ENCODE measurements at regions not wholly inside any gene's neighbourhood (a gene's known extent, or its start where the extent isn't known, plus 50 kb on each side); places are given as distances from the start of the nearest gene placed in this dataset.

DNA sequence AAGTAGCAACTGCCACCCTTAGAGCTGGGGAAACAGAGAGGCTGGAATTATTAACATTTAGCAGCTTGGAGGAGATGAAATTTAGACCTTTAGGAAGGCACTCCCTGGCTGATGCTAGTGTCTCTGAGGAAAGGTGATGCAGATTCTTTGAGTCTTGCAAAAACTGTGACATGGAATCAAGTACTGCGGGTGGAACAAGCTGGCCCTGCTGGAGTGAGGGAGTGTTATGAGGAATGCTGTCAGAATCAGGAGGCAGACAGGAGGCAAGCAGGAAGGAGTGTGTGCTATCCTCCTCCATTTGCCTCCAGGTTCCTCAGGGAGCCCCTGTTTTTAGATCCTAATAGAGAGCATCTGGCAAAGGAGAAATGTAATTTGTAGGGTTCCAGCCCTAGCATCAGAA lies 391.7 kb upstream of the PITX2 start:
- Histone ChIP-seq H3K27me3 (replicated peaks in 1 of 2; ENCODE audit: control insufficient read depth in 2 of 2, insufficient read depth in 2 of 2, low read length in 1 of 2) (no peaks in the 10 kb centered on the region), H3K9ac (ENCODE audit: control insufficient read depth, insufficient read depth, low read length) (no peak overlapping the region), H3K79me2 (ENCODE audit: control insufficient read depth, insufficient read depth, low read length) (no peaks in the 10 kb centered on the region), H3K36me3 (ENCODE audit: control insufficient read depth in 2 of 2, insufficient read depth in 2 of 2, low read length in 1 of 2) (no peaks in the 10 kb centered on the region), H4K20me1 (ENCODE audit: control insufficient read depth, insufficient read depth) (no peaks in the 10 kb centered on the region), H3K4me2 (ENCODE audit: control insufficient read depth, insufficient read depth) (no peak overlapping the region), H2AFZ (ENCODE audit: control insufficient read depth, low read depth, low read length) (no peak overlapping the region), H3K4me1 (ENCODE audit: control insufficient read depth, insufficient read depth, low read length) (no peaks in the 10 kb centered on the region), H3K9me3 (replicated peaks; ENCODE audit: control insufficient read depth, insufficient read depth, low read length) (no peaks in the 10 kb centered on the region), H3K4me3 (no peak overlapping the region), H3K27ac (ENCODE audit: control insufficient read depth, insufficient read depth) (no peak overlapping the region)
- POLR2A ChIA-PET, result no interaction called here
- ATAC-seq (no peak), FAIRE-seq (no peak), DNase-seq (ENCODE audit: low read depth, low spot score) (no peak)
- CTCF ChIA-PET, result no interaction called here
- in situ Hi-C loops (cut with MboI) (no loop called here), intact Hi-C loops (cut with micrococcal nuclease; ENCODE audit: unreplicated experiment) (no loop called here)
- RAD21 ChIA-PET (ENCODE audit: unreplicated experiment), result no interaction called here
- no TSS peak for BruUV-seq (replicated peaks)
- SMC1A ChIA-PET (ENCODE audit: uncharacterized antibody, unreplicated experiment), result no interaction called here
- TF ChIP-seq ATF7 (IDR thresholded peaks at IDR 0.05; ENCODE audit: low read depth), result no peak
- TF ChIP-seq, protein P1, sequence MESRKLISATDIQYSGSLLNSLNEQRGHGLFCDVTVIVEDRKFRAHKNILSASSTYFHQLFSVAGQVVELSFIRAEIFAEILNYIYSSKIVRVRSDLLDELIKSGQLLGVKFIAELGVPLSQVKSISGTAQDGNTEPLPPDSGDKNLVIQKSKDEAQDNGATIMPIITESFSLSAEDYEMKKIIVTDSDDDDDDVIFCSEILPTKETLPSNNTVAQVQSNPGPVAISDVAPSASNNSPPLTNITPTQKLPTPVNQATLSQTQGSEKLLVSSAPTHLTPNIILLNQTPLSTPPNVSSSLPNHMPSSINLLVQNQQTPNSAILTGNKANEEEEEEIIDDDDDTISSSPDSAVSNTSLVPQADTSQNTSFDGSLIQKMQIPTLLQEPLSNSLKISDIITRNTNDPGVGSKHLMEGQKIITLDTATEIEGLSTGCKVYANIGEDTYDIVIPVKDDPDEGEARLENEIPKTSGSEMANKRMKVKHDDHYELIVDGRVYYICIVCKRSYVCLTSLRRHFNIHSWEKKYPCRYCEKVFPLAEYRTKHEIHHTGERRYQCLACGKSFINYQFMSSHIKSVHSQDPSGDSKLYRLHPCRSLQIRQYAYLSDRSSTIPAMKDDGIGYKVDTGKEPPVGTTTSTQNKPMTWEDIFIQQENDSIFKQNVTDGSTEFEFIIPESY (IDR thresholded peaks at IDR 0.05), result no peak
- TF ChIP-seq, protein P2, sequence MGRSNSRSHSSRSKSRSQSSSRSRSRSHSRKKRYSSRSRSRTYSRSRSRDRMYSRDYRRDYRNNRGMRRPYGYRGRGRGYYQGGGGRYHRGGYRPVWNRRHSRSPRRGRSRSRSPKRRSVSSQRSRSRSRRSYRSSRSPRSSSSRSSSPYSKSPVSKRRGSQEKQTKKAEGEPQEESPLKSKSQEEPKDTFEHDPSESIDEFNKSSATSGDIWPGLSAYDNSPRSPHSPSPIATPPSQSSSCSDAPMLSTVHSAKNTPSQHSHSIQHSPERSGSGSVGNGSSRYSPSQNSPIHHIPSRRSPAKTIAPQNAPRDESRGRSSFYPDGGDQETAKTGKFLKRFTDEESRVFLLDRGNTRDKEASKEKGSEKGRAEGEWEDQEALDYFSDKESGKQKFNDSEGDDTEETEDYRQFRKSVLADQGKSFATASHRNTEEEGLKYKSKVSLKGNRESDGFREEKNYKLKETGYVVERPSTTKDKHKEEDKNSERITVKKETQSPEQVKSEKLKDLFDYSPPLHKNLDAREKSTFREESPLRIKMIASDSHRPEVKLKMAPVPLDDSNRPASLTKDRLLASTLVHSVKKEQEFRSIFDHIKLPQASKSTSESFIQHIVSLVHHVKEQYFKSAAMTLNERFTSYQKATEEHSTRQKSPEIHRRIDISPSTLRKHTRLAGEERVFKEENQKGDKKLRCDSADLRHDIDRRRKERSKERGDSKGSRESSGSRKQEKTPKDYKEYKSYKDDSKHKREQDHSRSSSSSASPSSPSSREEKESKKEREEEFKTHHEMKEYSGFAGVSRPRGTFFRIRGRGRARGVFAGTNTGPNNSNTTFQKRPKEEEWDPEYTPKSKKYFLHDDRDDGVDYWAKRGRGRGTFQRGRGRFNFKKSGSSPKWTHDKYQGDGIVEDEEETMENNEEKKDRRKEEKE (IDR thresholded peaks at IDR 0.05), result no peak
- TF ChIP-seq, protein P3, sequence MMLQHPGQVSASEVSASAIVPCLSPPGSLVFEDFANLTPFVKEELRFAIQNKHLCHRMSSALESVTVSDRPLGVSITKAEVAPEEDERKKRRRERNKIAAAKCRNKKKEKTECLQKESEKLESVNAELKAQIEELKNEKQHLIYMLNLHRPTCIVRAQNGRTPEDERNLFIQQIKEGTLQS (IDR thresholded peaks at IDR 0.05; ENCODE audit: borderline replicate concordance, extremely low read depth, low read depth, low read length), result no peak
- no peak for TF ChIP-seq IKZF2 (IDR thresholded peaks at IDR 0.05)
- no peak for TF ChIP-seq SMARCA5 (IDR thresholded peaks at IDR 0.05)
- 0% methylated on average over 1 of the region's 1 CpG for WGBS (ENCODE audit: insufficient coverage, insufficient replicate concordance, low lambda C conversion rate, missing lambda C conversion rate)
